B cell (primary cell): ENCODE measurements at regions not wholly inside any gene's neighbourhood (a gene's known extent, or its start where the extent isn't known, plus 50 kb on each side); places are given as distances from the start of the nearest gene placed in this dataset.

Source experiments
- ATAC-seq: fragments of 200-7000 bp; cut with Tn5 transposase; one replicate; pipeline ENCODE4 v1.10.0; 2021; ENCODE audit warnings: low read depth, mild to moderate bottlenecking, moderate number of reproducible peaks, moderate library complexity
- CTCF ChIA-PET: fragments of 350-600 bp; sonication (Branson Sonifier 250); formaldehyde crosslinking; loops from one replicate; lab custom pipeline; 2021; ENCODE audit warnings: antibody characterized with exemption, inconsistent platforms; lab: Charles Lee
- POLR2A ChIA-PET: fragments of 350-600 bp; sonication (Branson Sonifier 250); formaldehyde crosslinking; loops from one replicate; lab custom pipeline; 2021; ENCODE audit warnings: antibody characterized with exemption; lab: Charles Lee
- DNase-seq: peaks from one replicate; pipeline ENCODE4 v3.0.0; 2013
- H2AFZ ChIP-seq: 2 replicates; pipeline ENCODE4 v1.6.1; 2012; ENCODE audit warnings: mild to moderate bottlenecking, low read depth, low read length; ENCODE audit not compliant: insufficient read depth, poor library complexity, severe bottlenecking
- H3K27ac ChIP-seq, 2 donors: 1 replicate in 1 of 2; 2 replicates in 1 of 2; pipeline ENCODE4 v1.5.1; 2012 to 2013; ENCODE audit warnings: low read length in 2 of 2, mild to moderate bottlenecking in 2 of 2, moderate library complexity in 1 of 2
- H3K27me3 ChIP-seq, 4 experiments: fragments of 200-600 bp in 1 of 4; sonication (generic) in 1 of 4; replicated peaks in 1 of 4; 1 replicate in 2 of 4; 2 replicates in 2 of 4; pipeline versions ENCODE4 v1.6.1 to v1.7.0; 2013 to 2016; ENCODE audit warnings: low read length in 3 of 4, mild to moderate bottlenecking in 2 of 4, mixed read lengths in 1 of 4, moderate library complexity in 1 of 4; ENCODE audit not compliant: insufficient read depth in 4 of 4, control insufficient read depth in 3 of 4; ENCODE audit errors: control extremely low read depth in 1 of 4
- H3K36me3 ChIP-seq, 2 experiments: replicated peaks in 1 of 2; 1 replicate in 1 of 2; 2 replicates in 1 of 2; pipeline versions ENCODE4 v1.6.1 to v1.7.1; 2013; ENCODE audit warnings: low read length in 1 of 2; ENCODE audit not compliant: insufficient read depth in 2 of 2, control insufficient read depth in 1 of 2; ENCODE audit errors: control extremely low read depth in 1 of 2, extremely low read depth in 1 of 2
- H3K4me1 ChIP-seq, 2 donors: fragments of 200-600 bp in 1 of 2; sonication (generic) in 1 of 2; 1 replicate in 1 of 2; 2 replicates in 1 of 2; pipeline versions ENCODE4 v1.5.1 to v1.6.1; 2013 to 2017; ENCODE audit warnings: low read length in 2 of 2; ENCODE audit not compliant: control insufficient read depth in 2 of 2, insufficient read depth in 2 of 2
- H3K4me2 ChIP-seq: replicated peaks from 2 replicates; pipeline ENCODE3; 2012; ENCODE audit warnings: mild to moderate bottlenecking, low read depth, low read length; ENCODE audit not compliant: poor library complexity, severe bottlenecking
- H3K4me3 ChIP-seq, 5 experiments: fragments of 200-600 bp in 1 of 5; sonication (generic) in 1 of 5; 1 replicate in 3 of 5; 2 replicates in 2 of 5; pipeline versions ENCODE4 v1.5.1 to v1.7.0; 2011 to 2016; ENCODE audit warnings: low read length in 4 of 5, mild to moderate bottlenecking in 4 of 5, low read depth in 2 of 5, control low read depth in 1 of 5, moderate library complexity in 1 of 5; ENCODE audit not compliant: insufficient read depth in 1 of 5; ENCODE audit errors: control extremely low read depth in 1 of 5, extremely low read depth in 1 of 5
- H3K79me2 ChIP-seq: fragments of 200-600 bp; sonication (generic); one replicate; pipeline ENCODE4 v1.6.0; 2016; ENCODE audit warnings: low read length; ENCODE audit not compliant: control insufficient read depth, insufficient read depth
- H3K9ac ChIP-seq: fragments of 200-600 bp; sonication (generic); 2 replicates; pipeline ENCODE4 v1.6.1; 2017; ENCODE audit warnings: mild to moderate bottlenecking, low read length, moderate library complexity
- H3K9me3 ChIP-seq, 3 donors: one replicate each; pipeline versions ENCODE4 v1.6.1 to v1.7.1; 2013; ENCODE audit warnings: low read length in 2 of 3; ENCODE audit not compliant: control insufficient read depth in 2 of 3, insufficient read depth in 1 of 3; ENCODE audit errors: control extremely low read depth in 1 of 3
- H4K20me1 ChIP-seq: 2 replicates; pipeline ENCODE4 v1.6.0; 2012; ENCODE audit warnings: mild to moderate bottlenecking, low read length; ENCODE audit not compliant: insufficient read depth, control insufficient read depth, poor library complexity, severe bottlenecking
- H3K27ac Mint-ChIP-seq: one replicate; pipeline ENCODE4 v1.8.0; 2021; ENCODE audit warnings: mixed read lengths
- H3K27me3 Mint-ChIP-seq: one replicate; pipeline ENCODE4 v1.8.0; 2021; ENCODE audit warnings: mixed read lengths
- H3K4me1 Mint-ChIP-seq: one replicate; pipeline ENCODE4 v1.8.0; 2021; ENCODE audit warnings: mixed read lengths
- H3K4me3 Mint-ChIP-seq: one replicate; pipeline ENCODE4 v1.8.0; 2021; ENCODE audit warnings: mixed read lengths
- H3K9me3 Mint-ChIP-seq: one replicate; pipeline ENCODE4 v1.8.0; 2022; ENCODE audit warnings: mixed read lengths; ENCODE audit not compliant: insufficient read depth
- EZH2 ChIP-seq: IDR thresholded peaks from 2 replicates; pipeline ENCODE4 v1.6.1; 2012; ENCODE audit warnings: borderline replicate concordance, low read depth, mild to moderate bottlenecking, moderate library complexity, low read length; ENCODE audit not compliant: insufficient read depth, poor library complexity, severe bottlenecking
- WGBS: methylation state at CpG from one replicate; pipeline ENCODE4 v1.1.5; 2013; ENCODE audit warnings: missing lambda C conversion rate; ENCODE audit not compliant: insufficient coverage; 5-methylcytosine and 5-hydroxymethylcytosine counted together
- intact Hi-C: fragments of 100-400 bp; cut with micrococcal nuclease; formaldehyde crosslinking; loops from one replicate; pipeline ENCODE4 v1.10.0; 2022
- TF ChIP-seq, protein P1 (sequence below): fragments of 200-600 bp; IDR thresholded peaks from one replicate; pipeline ENCODE4 v1.8.0; 2022; ENCODE audit warnings: antibody characterized with exemption, mild to moderate bottlenecking

DNA sequence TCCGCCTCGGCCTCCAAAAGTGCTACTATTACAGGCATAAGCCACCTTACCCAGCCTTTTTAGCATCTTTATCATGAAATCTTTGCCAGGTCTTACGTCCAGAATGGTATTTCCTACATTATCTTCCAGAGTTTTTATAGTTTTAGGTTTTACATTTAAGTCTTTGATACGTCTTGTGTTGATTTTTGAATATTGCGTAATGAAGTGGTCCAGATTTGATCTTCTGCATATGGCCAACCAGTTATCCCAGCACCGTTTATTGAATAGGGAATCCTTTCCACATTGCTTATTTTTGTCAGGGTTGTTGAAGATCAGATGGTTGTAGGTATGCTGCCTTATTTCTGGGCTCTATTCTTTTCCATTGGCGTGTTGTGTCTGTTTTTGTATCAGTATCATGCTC is 349.6 kb downstream of the KCTD8 start:
- H3K4me3 Mint-ChIP-seq = no peak overlapping the region
- CTCF ChIA-PET = no interaction called here
- peaks cover 2% of the 10 kb centered on the region for H3K9me3 Mint-ChIP-seq
- no peaks in the 10 kb centered on the region for H3K79me2 ChIP-seq
- no peak overlapping the region for H3K9ac ChIP-seq
- ATAC-seq = no peak
- POLR2A ChIA-PET = no interaction called here
- H3K27ac Mint-ChIP-seq = no peak overlapping the region
- H3K4me3 ChIP-seq = no peak overlapping the region
- TF ChIP-seq EZH2 = no peak
- H3K4me1 ChIP-seq = no peaks in the 10 kb centered on the region
- no peak overlapping the region for H2AFZ ChIP-seq
- no peaks in the 10 kb centered on the region for H3K27me3 ChIP-seq
- no peak for DNase-seq
- no peaks in the 10 kb centered on the region for H3K4me1 Mint-ChIP-seq
- peaks cover 0 to 2% (median 0%) of the 10 kb centered on the region in 3 donors for H3K9me3 ChIP-seq
- 100% methylated on average over 3 of the region's 7 CpGs for WGBS
- no peaks in the 10 kb centered on the region for H3K27me3 Mint-ChIP-seq
- H3K4me2 ChIP-seq = no peak overlapping the region
- H3K36me3 ChIP-seq = no peaks in the 10 kb centered on the region
- H3K27ac ChIP-seq = no peak overlapping the region
- intact Hi-C loops = no loop called here
- H4K20me1 ChIP-seq = no peaks in the 10 kb centered on the region

- WGBS = 93% methylated on average over 6 of the region's 6 CpGs
- POLR2A ChIA-PET = no interaction called here
These were observed 348.2 kb downstream of the KCTD8 start for GRCh38 chr4:44100456-44100855.

More at GRCh38 chr4:44100456-44100855, 348.2 kb downstream of the KCTD8 start:
- intact Hi-C loops = no loop called here
- Histone ChIP-seq H3K79me2 (no peaks in the 10 kb centered on the region), H3K4me3 (no peak overlapping the region), H3K9me3 (peaks cover 0 to 13% (median 0%) of the 10 kb centered on the region in 3 donors), H2AFZ (no peak overlapping the region), H4K20me1 (no peaks in the 10 kb centered on the region), H3K9ac (no peak overlapping the region), H3K36me3 (no peaks in the 10 kb centered on the region), H3K4me1 (no peaks in the 10 kb centered on the region), H3K4me2 (no peak overlapping the region), H3K27me3 (no peaks in the 10 kb centered on the region), H3K27ac (no peak overlapping the region)
- Mint-ChIP-seq H3K4me1 (no peaks in the 10 kb centered on the region), H3K27me3 (no peaks in the 10 kb centered on the region), H3K27ac (no peak overlapping the region), H3K4me3 (no peak overlapping the region), H3K9me3 (peaks cover 2% of the 10 kb centered on the region)
- CTCF ChIA-PET = no interaction called here
- TF ChIP-seq, protein P1, sequence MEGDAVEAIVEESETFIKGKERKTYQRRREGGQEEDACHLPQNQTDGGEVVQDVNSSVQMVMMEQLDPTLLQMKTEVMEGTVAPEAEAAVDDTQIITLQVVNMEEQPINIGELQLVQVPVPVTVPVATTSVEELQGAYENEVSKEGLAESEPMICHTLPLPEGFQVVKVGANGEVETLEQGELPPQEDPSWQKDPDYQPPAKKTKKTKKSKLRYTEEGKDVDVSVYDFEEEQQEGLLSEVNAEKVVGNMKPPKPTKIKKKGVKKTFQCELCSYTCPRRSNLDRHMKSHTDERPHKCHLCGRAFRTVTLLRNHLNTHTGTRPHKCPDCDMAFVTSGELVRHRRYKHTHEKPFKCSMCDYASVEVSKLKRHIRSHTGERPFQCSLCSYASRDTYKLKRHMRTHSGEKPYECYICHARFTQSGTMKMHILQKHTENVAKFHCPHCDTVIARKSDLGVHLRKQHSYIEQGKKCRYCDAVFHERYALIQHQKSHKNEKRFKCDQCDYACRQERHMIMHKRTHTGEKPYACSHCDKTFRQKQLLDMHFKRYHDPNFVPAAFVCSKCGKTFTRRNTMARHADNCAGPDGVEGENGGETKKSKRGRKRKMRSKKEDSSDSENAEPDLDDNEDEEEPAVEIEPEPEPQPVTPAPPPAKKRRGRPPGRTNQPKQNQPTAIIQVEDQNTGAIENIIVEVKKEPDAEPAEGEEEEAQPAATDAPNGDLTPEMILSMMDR = no peak
- no peak for TF ChIP-seq EZH2
- DNase-seq = no peak
- ATAC-seq = no peak
